HG02759 (cell line): ENCODE measurements at regions not wholly inside any gene's neighbourhood (a gene's known extent, or its start where the extent isn't known, plus 50 kb on each side); places are given as distances from the start of the nearest gene placed in this dataset.

ENCODE experiments used
- ATAC-seq: cut with Tn5 transposase; IDR thresholded peaks from one replicate; pipeline ENCODE4 v1.9.1; 2021; ENCODE audit warnings: mild to moderate bottlenecking, moderate library complexity; ENCODE audit not compliant: unreplicated experiment

- no peak for ATAC-seq
Observed at GRCh38 chr7:121456785-121457359, 60.8 kb upstream of the FAM3C start.

DNA sequence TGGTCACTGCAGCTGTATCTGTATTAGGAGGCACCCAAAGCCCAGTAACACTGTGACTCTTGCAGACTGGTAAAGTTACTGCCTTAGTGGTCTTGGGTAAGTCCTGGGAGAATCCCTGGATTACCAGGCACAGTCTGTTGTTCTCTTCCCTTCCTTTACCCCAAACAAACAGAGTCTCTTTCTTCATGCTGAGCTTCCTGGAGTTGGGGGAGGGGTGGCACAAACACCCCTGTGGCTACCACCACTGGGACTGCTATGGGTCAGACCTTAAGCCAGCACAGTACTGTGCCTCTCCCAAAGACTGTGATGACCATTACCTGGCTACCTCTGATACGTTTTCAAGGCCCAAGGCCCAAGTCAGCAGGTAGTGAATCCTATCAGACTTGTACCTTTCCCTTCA lies 59.9 kb upstream of the FAM3C start:
- no peak for ATAC-seq

GRCh38 chr7:121452389-121452788 lies 56.3 kb upstream of the FAM3C start:
- ATAC-seq, result no peak

GRCh38 chr7:121451367-121452094 lies 55.4 kb upstream of the FAM3C start:
- ATAC-seq, result no peak

DNA sequence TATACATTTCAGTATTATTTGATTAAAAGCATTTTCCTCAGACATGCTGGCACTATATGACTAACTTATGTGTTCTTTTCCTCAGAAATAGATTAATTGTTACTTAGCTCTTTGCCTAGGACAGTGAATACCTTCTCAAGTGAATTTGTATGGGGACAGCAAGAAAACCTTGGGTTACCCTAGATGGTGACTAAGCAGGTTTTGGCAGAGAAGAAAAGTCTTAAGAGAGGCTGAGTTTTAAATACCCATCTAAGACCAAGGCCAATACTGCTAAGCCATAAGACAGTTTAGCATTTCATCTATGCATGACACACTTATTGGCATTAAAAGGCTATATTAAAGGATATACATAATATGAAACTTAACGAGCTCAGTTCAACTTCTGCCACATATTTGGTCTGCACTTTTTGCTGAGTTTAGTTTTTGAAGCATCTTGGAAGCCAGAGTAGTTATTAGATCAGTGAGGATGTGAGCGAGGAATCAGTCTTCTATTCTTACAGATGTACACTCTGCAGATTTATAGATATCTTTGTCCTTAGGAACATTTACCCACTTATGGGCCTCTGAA lies 54.6 kb upstream of the FAM3C start:
- no peak for ATAC-seq

GRCh38 chr7:121449735-121450240 lies 53.7 kb upstream of the FAM3C start:
- ATAC-seq, result no peak

DNA sequence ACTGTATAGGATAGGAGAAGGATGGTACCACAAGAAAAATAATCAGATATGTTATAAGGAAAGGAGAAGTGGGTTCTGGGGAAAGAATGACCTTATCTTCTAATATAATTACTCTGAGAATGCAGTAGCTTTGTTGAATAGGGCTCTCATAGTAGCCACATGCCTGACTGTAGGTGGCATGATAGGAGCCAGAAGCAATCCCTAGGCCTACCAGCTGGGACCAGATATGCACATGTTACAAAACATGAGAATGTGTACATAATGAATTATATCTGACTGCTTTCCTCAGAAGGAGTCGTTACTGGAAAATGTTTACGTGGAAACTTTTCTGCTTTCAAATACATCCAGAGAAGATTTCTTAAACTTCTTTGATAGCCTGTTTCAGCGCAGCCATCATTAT lies 53.2 kb upstream of the FAM3C start:
- ATAC-seq, result no peak

- no peak for ATAC-seq
Observed at GRCh38 chr7:121448429-121448828, 52.3 kb upstream of the FAM3C start.

GRCh38 chr7:121447911-121448300 lies 51.8 kb upstream of the FAM3C start:
- ATAC-seq, result no peak

- ATAC-seq, result no peak
Observed at GRCh38 chr7:121447243-121447910, 51.3 kb upstream of the FAM3C start.

DNA sequence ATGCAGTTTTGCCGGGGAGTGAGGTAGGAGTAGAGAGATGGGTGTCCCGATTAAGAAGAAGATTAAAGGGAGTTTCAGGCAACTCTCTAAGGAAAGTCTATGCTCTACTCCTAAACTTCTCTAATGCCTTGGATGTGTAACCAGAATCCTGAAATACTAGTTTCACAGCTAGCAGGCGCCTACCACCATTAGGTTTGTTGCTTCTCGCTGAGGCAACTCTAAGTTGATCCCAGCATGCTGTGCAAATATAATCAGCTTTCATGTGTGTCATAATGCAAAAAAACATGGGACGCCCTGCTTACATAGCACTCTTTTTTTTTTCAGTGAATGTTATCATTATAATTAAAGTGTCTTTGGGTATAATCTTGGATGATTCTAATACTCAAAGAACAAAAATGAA lies 50.4 kb upstream of the FAM3C start:
- ATAC-seq, result no peak
